C4-2B (cell line): ENCODE measurements at regions not wholly inside any gene's neighbourhood (a gene's known extent, or its start where the extent isn't known, plus 50 kb on each side); places are given as distances from the start of the nearest gene placed in this dataset.

Source experiments
- H3K27ac ChIP-seq: fragments of 450-650 bp; 2 replicates; pipeline ENCODE4 v1.5.1; 2017
- CTCF ChIP-seq: fragments of 450-650 bp; conservative IDR thresholded peaks from 2 replicates; pipeline ENCODE4 v1.5.1; 2017; ENCODE audit warnings: mild to moderate bottlenecking
- ZFX ChIP-seq: fragments of 450-650 bp; IDR thresholded peaks from 2 replicates; pipeline ENCODE4 v1.6.1; 2017

- no peak overlapping the region for H3K27ac ChIP-seq
- TF ChIP-seq CTCF (no peak), ZFX (no peak)
Observed at GRCh38 chr5:2674456-2674855, 77.0 kb downstream of the IRX2 start.

GRCh38 chr5:2670940-2671339 is 80.5 kb downstream of the IRX2 start:
- H3K27ac ChIP-seq = no peak overlapping the region
- TF ChIP-seq CTCF (no peak), ZFX (no peak)

GRCh38 chr5:2669913-2670312 is 81.6 kb downstream of the IRX2 start:
- TF ChIP-seq ZFX (no peak), CTCF (no peak)
- H3K27ac ChIP-seq = no peak overlapping the region

- TF ChIP-seq ZFX (no peak), CTCF (no peak)
- no peak overlapping the region for H3K27ac ChIP-seq
Observed at GRCh38 chr5:2669259-2669658, 82.2 kb downstream of the IRX2 start.

GRCh38 chr5:2666081-2666480 is 85.4 kb downstream of the IRX2 start:
- no peak overlapping the region for H3K27ac ChIP-seq
- TF ChIP-seq CTCF (no peak), ZFX (no peak)

- no peak for TF ChIP-seq CTCF
- TF ChIP-seq ZFX = no peak
- H3K27ac ChIP-seq = no peak overlapping the region
Observed at GRCh38 chr5:2663489-2663888, 88.0 kb downstream of the IRX2 start.

- TF ChIP-seq CTCF (no peak), ZFX (no peak)
- H3K27ac ChIP-seq = no peak overlapping the region
Observed at GRCh38 chr5:2660315-2660714, 91.2 kb downstream of the IRX2 start.
